ENCODE measurements at regions not wholly inside any gene's neighbourhood (a gene's known extent, or its start where the extent isn't known, plus 50 kb on each side); places are given as distances from the start of the nearest gene placed in this dataset.
"Not testable (repeated sequence)": the region's sequence is repeated elsewhere in the genome, so short reads cannot be mapped to it uniquely, and the experiment has no call there.

GRCh38 chr7:26937306-26937705 lies 72.9 kb upstream of the SKAP2 start:
- H3K27me3 ChIP-seq = no peaks in the 10 kb centered on the region
- intact Hi-C loops (cut with DNase I) = no loop called here
- no peak for TF ChIP-seq POLR2A (IDR thresholded peaks at IDR 0.05)
- TF ChIP-seq CTCF (IDR thresholded peaks at IDR 0.05) = no peak

GRCh38 chr7:26932616-26933015 lies 68.2 kb upstream of the SKAP2 start:
- H3K4me1 ChIP-seq (replicated peaks in 1 of 2); H3K27ac ChIP-seq; H3K4me3 ChIP-seq; DNase-seq; H3K9me3 ChIP-seq (replicated peaks in 1 of 3); intact Hi-C loops (cut with DNase I); H3K27me3 ChIP-seq; H3K36me3 ChIP-seq (replicated peaks in 1 of 2): not testable (repeated sequence)
- WGBS, 4 donors = 69 to 90% (median 79%) methylated on average over 2 to 3 of the region's 3 CpGs

More at GRCh38 chr7:26937306-26937705, 72.9 kb upstream of the SKAP2 start:
- H3K27ac ChIP-seq = no peak overlapping the region
- H3K36me3 ChIP-seq (replicated peaks in 1 of 2) = no peaks in the 10 kb centered on the region
- no peaks in the 10 kb centered on the region for H3K9me3 ChIP-seq (replicated peaks in 1 of 3)
- no peak for DNase-seq
- no peaks in the 10 kb centered on the region for H3K4me1 ChIP-seq (replicated peaks in 1 of 2)
- no peak overlapping the region for H3K4me3 ChIP-seq

GRCh38 chr7:26930845-26931244 lies 66.5 kb upstream of the SKAP2 start:
- TF ChIP-seq CTCF (IDR thresholded peaks at IDR 0.05) (no peak), POLR2A (IDR thresholded peaks at IDR 0.05) (no peak)
- H3K4me3 ChIP-seq = no peak overlapping the region
- H3K4me1 ChIP-seq (replicated peaks in 1 of 2) = no peaks in the 10 kb centered on the region
- no peak for DNase-seq
- H3K9me3 ChIP-seq (replicated peaks in 1 of 3) = no peaks in the 10 kb centered on the region
- H3K27me3 ChIP-seq = no peaks in the 10 kb centered on the region
- H3K36me3 ChIP-seq (replicated peaks in 1 of 2) = no peaks in the 10 kb centered on the region
- no peak overlapping the region for H3K27ac ChIP-seq
- intact Hi-C loops (cut with DNase I) = no loop called here

- H3K4me3 ChIP-seq = no peak overlapping the region
- TF ChIP-seq POLR2A (IDR thresholded peaks at IDR 0.05) (no peak), CTCF (IDR thresholded peaks at IDR 0.05) (no peak)
- no peak for DNase-seq
- no peaks in the 10 kb centered on the region for H3K36me3 ChIP-seq (replicated peaks in 1 of 2)
- no peak overlapping the region for H3K27ac ChIP-seq
- H3K4me1 ChIP-seq (replicated peaks in 1 of 2) = no peaks in the 10 kb centered on the region
- WGBS, 4 donors = 81 to 88% (median 86%) methylated on average over 3 of the region's 3 CpGs
- intact Hi-C loops (cut with DNase I) = no loop called here
- no peaks in the 10 kb centered on the region for H3K27me3 ChIP-seq
- no peaks in the 10 kb centered on the region for H3K9me3 ChIP-seq (replicated peaks in 1 of 3)
These were observed 65.8 kb upstream of the SKAP2 start for GRCh38 chr7:26930201-26930600.

GRCh38 chr7:26928703-26929347 lies 64.4 kb upstream of the SKAP2 start:
- 45 to 75% (median 55%) methylated on average over 5 of the region's 5 CpGs for WGBS, 4 donors
- intact Hi-C loops (cut with DNase I) = no loop called here
- H3K4me1 ChIP-seq (replicated peaks in 1 of 2) = no peaks in the 10 kb centered on the region
- DNase-seq = no peak
- H3K27ac ChIP-seq = no peak overlapping the region
- no peaks in the 10 kb centered on the region for H3K36me3 ChIP-seq (replicated peaks in 1 of 2)
- no peaks in the 10 kb centered on the region for H3K9me3 ChIP-seq (replicated peaks in 1 of 3)
- TF ChIP-seq POLR2A (IDR thresholded peaks at IDR 0.05) (no peak), CTCF (IDR thresholded peaks at IDR 0.05) (no peak)
- no peaks in the 10 kb centered on the region for H3K27me3 ChIP-seq
- H3K4me3 ChIP-seq = no peak overlapping the region
